ENCODE measurements at regions not wholly inside any gene's neighbourhood (a gene's known extent, or its start where the extent isn't known, plus 50 kb on each side); places are given as distances from the start of the nearest gene placed in this dataset.

DNA sequence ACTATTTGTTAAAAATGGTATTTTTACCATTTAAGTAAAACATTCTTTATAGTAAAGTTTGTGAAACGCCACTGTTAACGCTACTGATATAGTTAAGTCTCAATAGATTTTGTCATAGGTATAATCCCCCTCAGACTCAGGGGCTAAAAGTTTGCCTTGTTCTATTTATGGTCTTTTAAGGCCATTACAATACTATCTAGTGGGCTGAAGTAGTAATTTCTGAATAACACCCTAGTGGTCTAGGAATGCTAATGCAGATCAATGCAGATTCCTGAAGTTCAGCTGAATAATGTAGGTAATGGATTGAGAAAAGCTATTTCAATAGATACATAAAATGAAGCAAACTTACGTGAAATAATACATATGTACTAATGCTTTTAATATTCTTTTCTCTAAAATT, 989.3 kb upstream of the NOVA1 start:
- no peak overlapping the region for H3K4me2 ChIP-seq (ENCODE audit: low read length)
- no peaks in the 10 kb centered on the region for H3F3A ChIP-seq (ENCODE audit: control insufficient read depth, insufficient read depth)
- no peaks in the 10 kb centered on the region for H3K4me1 ChIP-seq (ENCODE audit: control insufficient read depth, low read length)
- H4K20me1 ChIP-seq (ENCODE audit: control insufficient read depth, insufficient read depth, low read depth, low read length) = no peaks in the 10 kb centered on the region
- no peaks in the 10 kb centered on the region for H3K27me3 ChIP-seq (ENCODE audit: control insufficient read depth, low read length)
- no peak overlapping the region for H3K27ac ChIP-seq (ENCODE audit: low read depth, low read length)
- no peaks in the 10 kb centered on the region for H3K9me2 ChIP-seq (replicated peaks; ENCODE audit: control insufficient read depth, low read length)
- no peaks in the 10 kb centered on the region for H3K36me3 ChIP-seq (ENCODE audit: control insufficient read depth, low read length)
- H3K79me2 ChIP-seq (ENCODE audit: control insufficient read depth, low read length) = no peaks in the 10 kb centered on the region
- no peak for TF ChIP-seq EZH2phosphoT487 (IDR thresholded peaks at IDR 0.05; ENCODE audit: borderline replicate concordance, low read length)
- TF ChIP-seq, protein P1, sequence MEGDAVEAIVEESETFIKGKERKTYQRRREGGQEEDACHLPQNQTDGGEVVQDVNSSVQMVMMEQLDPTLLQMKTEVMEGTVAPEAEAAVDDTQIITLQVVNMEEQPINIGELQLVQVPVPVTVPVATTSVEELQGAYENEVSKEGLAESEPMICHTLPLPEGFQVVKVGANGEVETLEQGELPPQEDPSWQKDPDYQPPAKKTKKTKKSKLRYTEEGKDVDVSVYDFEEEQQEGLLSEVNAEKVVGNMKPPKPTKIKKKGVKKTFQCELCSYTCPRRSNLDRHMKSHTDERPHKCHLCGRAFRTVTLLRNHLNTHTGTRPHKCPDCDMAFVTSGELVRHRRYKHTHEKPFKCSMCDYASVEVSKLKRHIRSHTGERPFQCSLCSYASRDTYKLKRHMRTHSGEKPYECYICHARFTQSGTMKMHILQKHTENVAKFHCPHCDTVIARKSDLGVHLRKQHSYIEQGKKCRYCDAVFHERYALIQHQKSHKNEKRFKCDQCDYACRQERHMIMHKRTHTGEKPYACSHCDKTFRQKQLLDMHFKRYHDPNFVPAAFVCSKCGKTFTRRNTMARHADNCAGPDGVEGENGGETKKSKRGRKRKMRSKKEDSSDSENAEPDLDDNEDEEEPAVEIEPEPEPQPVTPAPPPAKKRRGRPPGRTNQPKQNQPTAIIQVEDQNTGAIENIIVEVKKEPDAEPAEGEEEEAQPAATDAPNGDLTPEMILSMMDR (IDR thresholded peaks at IDR 0.05; ENCODE audit: low read depth, low read length, poor library complexity, severe bottlenecking) = no peak
- H3K9me3 ChIP-seq (ENCODE audit: control insufficient read depth, insufficient read depth, low read length) = no peaks in the 10 kb centered on the region; the same call in 1 of the 2 replicates
- no peak overlapping the region for H3K4me3 ChIP-seq (ENCODE audit: low read length)

DNA sequence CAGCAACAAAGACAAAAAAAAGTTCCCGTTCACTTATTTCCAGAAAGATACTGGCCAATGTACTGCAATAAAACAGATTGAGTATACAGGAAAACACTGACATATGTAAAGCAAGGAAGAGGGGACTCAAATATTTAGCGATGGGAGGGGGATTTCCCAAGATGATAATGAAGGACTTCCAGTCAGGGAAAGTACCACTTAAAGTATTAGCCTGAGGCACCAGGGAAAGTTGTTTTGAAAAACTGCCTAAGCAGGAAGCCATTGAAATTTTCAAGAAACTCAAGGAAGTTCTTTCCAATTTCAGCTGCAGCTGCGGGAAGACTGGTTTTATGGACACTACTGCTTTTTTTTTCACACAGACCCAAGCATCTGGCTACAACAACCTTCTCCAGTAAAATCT, 1007.4 kb upstream of the NOVA1 start:
- Histone ChIP-seq H3K27ac (ENCODE audit: low read depth, low read length) (no peak overlapping the region), H3K27me3 (ENCODE audit: control insufficient read depth, low read length) (no peaks in the 10 kb centered on the region), H3K9me3 (ENCODE audit: control insufficient read depth, insufficient read depth, low read length) (no peaks in the 10 kb centered on the region), H3K79me2 (ENCODE audit: control insufficient read depth, low read length) (no peaks in the 10 kb centered on the region), H3K36me3 (ENCODE audit: control insufficient read depth, low read length) (no peaks in the 10 kb centered on the region), H3K4me1 (ENCODE audit: control insufficient read depth, low read length) (no peaks in the 10 kb centered on the region), H3K4me2 (ENCODE audit: low read length) (no peak overlapping the region), H3F3A (ENCODE audit: control insufficient read depth, insufficient read depth) (no peaks in the 10 kb centered on the region), H3K9me2 (replicated peaks; ENCODE audit: control insufficient read depth, low read length) (no peaks in the 10 kb centered on the region), H3K4me3 (ENCODE audit: low read length) (no peak overlapping the region), H4K20me1 (ENCODE audit: control insufficient read depth, insufficient read depth, low read depth, low read length) (no peaks in the 10 kb centered on the region)
- TF ChIP-seq, protein P1 (IDR thresholded peaks at IDR 0.05; ENCODE audit: low read depth, low read length, poor library complexity, severe bottlenecking) = no peak
- TF ChIP-seq EZH2phosphoT487 (IDR thresholded peaks at IDR 0.05; ENCODE audit: borderline replicate concordance, low read length) = no peak

DNA sequence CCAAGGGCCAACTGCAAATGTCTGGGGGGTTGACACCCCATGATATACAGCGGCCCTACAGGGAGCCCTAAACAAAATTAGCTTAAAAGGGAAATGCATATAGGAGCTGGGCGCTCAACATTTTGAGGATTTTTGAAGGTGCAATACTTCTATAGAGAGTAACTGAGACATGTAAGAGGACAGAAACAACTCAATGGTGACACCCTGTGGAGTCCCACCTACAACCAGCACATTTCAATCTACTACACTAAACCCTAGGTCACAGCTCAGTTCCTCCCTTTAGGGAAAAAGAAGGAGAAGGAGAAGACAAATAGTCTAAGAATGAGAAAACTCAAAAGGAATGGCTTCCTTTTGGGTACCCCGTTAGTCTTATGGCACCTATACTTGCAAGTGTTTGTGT, 1010.5 kb upstream of the NOVA1 start:
- Histone ChIP-seq H3K9me3 (ENCODE audit: control insufficient read depth, insufficient read depth, low read length) (no peaks in the 10 kb centered on the region), H3K9me2 (replicated peaks; ENCODE audit: control insufficient read depth, low read length) (no peaks in the 10 kb centered on the region), H3K4me1 (ENCODE audit: control insufficient read depth, low read length) (no peaks in the 10 kb centered on the region), H3K27ac (ENCODE audit: low read depth, low read length) (no peak overlapping the region), H4K20me1 (ENCODE audit: control insufficient read depth, insufficient read depth, low read depth, low read length) (no peaks in the 10 kb centered on the region), H3K36me3 (ENCODE audit: control insufficient read depth, low read length) (no peaks in the 10 kb centered on the region), H3K4me2 (ENCODE audit: low read length) (no peak overlapping the region), H3K4me3 (ENCODE audit: low read length) (no peak overlapping the region), H3K79me2 (ENCODE audit: control insufficient read depth, low read length) (no peaks in the 10 kb centered on the region), H3F3A (ENCODE audit: control insufficient read depth, insufficient read depth) (no peaks in the 10 kb centered on the region), H3K27me3 (ENCODE audit: control insufficient read depth, low read length) (no peaks in the 10 kb centered on the region)
- TF ChIP-seq, protein P1 (IDR thresholded peaks at IDR 0.05; ENCODE audit: low read depth, low read length, poor library complexity, severe bottlenecking) = no peak
- no peak for TF ChIP-seq EZH2phosphoT487 (IDR thresholded peaks at IDR 0.05; ENCODE audit: borderline replicate concordance, low read length)

DNA sequence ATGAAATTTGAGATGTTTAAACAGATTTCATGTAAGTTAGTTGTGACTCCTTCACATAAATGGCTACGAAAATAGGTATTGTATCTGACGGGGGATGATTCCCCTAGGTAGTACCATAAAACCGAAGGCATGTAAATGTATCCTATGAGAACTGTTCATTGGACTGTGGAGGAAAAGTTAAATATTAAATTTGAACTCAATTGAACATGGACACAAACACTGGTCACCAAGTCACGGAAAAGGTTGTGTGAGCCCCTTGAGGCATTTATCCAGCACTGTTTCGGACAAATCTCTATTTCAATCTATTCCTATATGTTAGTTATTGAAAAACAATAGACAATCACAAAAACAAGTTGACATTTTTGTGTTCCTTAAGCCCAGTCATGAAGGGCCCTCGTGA, 1014.3 kb upstream of the NOVA1 start:
- no peak for TF ChIP-seq EZH2phosphoT487 (IDR thresholded peaks at IDR 0.05; ENCODE audit: borderline replicate concordance, low read length)
- TF ChIP-seq, protein P1 (IDR thresholded peaks at IDR 0.05; ENCODE audit: low read depth, low read length, poor library complexity, severe bottlenecking) = no peak

More for the DNA sequence above, 1014.3 kb upstream of the NOVA1 start:
- Histone ChIP-seq H3K79me2 (ENCODE audit: control insufficient read depth, low read length) (no peaks in the 10 kb centered on the region), H3K4me2 (ENCODE audit: low read length) (no peak overlapping the region), H3K36me3 (ENCODE audit: control insufficient read depth, low read length) (no peaks in the 10 kb centered on the region), H3K9me3 (ENCODE audit: control insufficient read depth, insufficient read depth, low read length) (no peaks in the 10 kb centered on the region), H4K20me1 (ENCODE audit: control insufficient read depth, insufficient read depth, low read depth, low read length) (no peaks in the 10 kb centered on the region), H3K4me1 (ENCODE audit: control insufficient read depth, low read length) (no peaks in the 10 kb centered on the region), H3K4me3 (ENCODE audit: low read length) (no peak overlapping the region), H3K9me2 (replicated peaks; ENCODE audit: control insufficient read depth, low read length) (no peaks in the 10 kb centered on the region), H3K27ac (ENCODE audit: low read depth, low read length) (no peak overlapping the region), H3K27me3 (ENCODE audit: control insufficient read depth, low read length) (no peaks in the 10 kb centered on the region), H3F3A (ENCODE audit: control insufficient read depth, insufficient read depth) (no peaks in the 10 kb centered on the region)

All from DOHH2 (cell line).